Smooth muscle cell (in vitro differentiated cells): ENCODE measurements at regions not wholly inside any gene's neighbourhood (a gene's known extent, or its start where the extent isn't known, plus 50 kb on each side); places are given as distances from the start of the nearest gene placed in this dataset.
A peak's percentile ranks its signal among the peaks of the same experiment; 100 is the strongest.

ENCODE experiments used
- DNase-seq: peaks from one replicate; lab custom pipeline; 2025; ENCODE audit not compliant: unreplicated experiment; lab: John Stamatoyannopoulos, UW
- H2AFZ ChIP-seq: fragments of 200-600 bp; sonication (generic); 2 replicates; pipeline ENCODE4 v1.6.0; 2016; ENCODE audit warnings: antibody characterized with exemption, low read depth, mild to moderate bottlenecking
- H3F3A ChIP-seq: fragments of 200-600 bp; sonication (generic); 2 replicates; pipeline ENCODE4 v1.6.0; 2017; ENCODE audit warnings: antibody characterized with exemption, low read depth
- H3K27ac ChIP-seq: fragments of 200-600 bp; sonication (generic); 2 replicates; pipeline ENCODE4 v1.5.1; 2016; ENCODE audit warnings: low read depth, mild to moderate bottlenecking
- H3K27me3 ChIP-seq: fragments of 200-600 bp; sonication (generic); 2 replicates; pipeline ENCODE4 v1.6.1; 2016; ENCODE audit warnings: low read depth, mild to moderate bottlenecking
- H3K36me3 ChIP-seq: fragments of 200-600 bp; sonication (generic); 2 replicates; pipeline ENCODE4 v1.5.1; 2016; ENCODE audit warnings: low read depth
- H3K4me1 ChIP-seq: fragments of 200-600 bp; sonication (generic); 2 replicates; pipeline ENCODE4 v1.5.1; 2016; ENCODE audit warnings: low read depth
- H3K4me2 ChIP-seq: fragments of 200-600 bp; sonication (generic); 2 replicates; pipeline ENCODE4 v1.6.0; 2016; ENCODE audit warnings: mild to moderate bottlenecking
- H3K4me3 ChIP-seq: fragments of 200-600 bp; sonication (generic); 2 replicates; pipeline ENCODE4 v1.5.1; 2016; ENCODE audit warnings: mild to moderate bottlenecking
- H3K79me2 ChIP-seq: fragments of 200-600 bp; sonication (generic); 2 replicates; pipeline ENCODE4 v1.6.0; 2016; ENCODE audit warnings: low read depth, mild to moderate bottlenecking
- H3K9ac ChIP-seq: fragments of 200-600 bp; sonication (generic); 2 replicates; pipeline ENCODE4 v1.6.0; 2016; ENCODE audit warnings: low read depth
- H3K9me3 ChIP-seq: fragments of 200-600 bp; sonication (generic); replicated peaks from 2 replicates; pipeline ENCODE4 v1.5.1; 2016; ENCODE audit warnings: low read depth
- H4K20me1 ChIP-seq: fragments of 200-600 bp; sonication (generic); 2 replicates; pipeline ENCODE4 v1.6.0; 2016; ENCODE audit warnings: low read depth
- WGBS: methylation state at CpG from one replicate; pipeline ENCODE4 v1.1.7; 2016; ENCODE audit warnings: low lambda C conversion rate; 5-methylcytosine and 5-hydroxymethylcytosine counted together
- TF ChIP-seq, protein P1 (sequence below): fragments of 200-600 bp; sonication (generic); IDR thresholded peaks from 2 replicates; pipeline ENCODE4 v1.5.1; 2017; ENCODE audit warnings: borderline replicate concordance, mild to moderate bottlenecking, antibody characterized with exemption; ENCODE audit not compliant: insufficient read depth, poor library complexity, severe bottlenecking

DNA sequence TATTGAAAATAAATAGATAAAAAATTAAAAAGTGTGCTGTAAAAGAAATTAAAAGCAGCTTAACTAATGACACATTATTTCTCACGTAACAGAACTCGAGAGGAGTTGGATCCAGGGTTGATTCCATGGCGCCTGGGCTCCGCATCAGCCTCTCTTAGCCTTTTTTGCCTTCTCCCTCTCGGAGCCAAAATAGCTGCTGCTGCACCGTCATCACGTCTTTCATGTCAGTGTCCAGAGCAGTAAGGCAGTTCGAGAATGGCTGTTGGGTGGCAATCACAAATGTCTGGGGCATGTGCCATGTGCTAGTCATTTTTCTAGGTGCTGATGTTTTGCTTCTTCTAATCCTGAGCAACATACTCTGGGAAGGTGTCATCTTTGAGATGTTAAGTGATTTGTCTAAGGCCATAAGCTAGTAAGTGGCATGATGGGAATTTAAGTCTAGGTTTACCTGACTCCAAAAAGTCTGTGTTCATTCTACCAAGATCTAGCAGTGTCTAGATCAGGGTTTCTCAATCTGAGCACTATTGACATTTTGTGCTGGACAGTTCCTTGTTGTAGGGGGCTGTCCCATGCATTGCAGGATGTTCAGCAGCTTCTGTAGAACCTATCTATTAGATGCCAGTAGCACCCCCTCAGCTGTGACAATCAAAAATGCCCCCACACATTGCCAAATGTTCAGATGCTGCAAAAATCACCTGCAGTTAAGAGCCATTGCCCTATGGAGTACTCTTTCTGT lies 280.4 kb downstream of the HAPSTR1 start:
- Histone ChIP-seq H3K9ac (no peak overlapping the region), H4K20me1 (no peaks in the 10 kb centered on the region), H3K9me3 (no peaks in the 10 kb centered on the region), H3F3A (no peaks in the 10 kb centered on the region), H3K79me2 (no peaks in the 10 kb centered on the region), H3K4me2 (no peak overlapping the region), H3K27ac (no peak overlapping the region), H3K4me3 (no peak overlapping the region), H3K27me3 (no peaks in the 10 kb centered on the region), H2AFZ (no peak overlapping the region), H3K36me3 (no peaks in the 10 kb centered on the region), H3K4me1 (no peaks in the 10 kb centered on the region)
- no peak for DNase-seq
- WGBS = 94% methylated on average over 8 of the region's 8 CpGs
- TF ChIP-seq, protein P1, sequence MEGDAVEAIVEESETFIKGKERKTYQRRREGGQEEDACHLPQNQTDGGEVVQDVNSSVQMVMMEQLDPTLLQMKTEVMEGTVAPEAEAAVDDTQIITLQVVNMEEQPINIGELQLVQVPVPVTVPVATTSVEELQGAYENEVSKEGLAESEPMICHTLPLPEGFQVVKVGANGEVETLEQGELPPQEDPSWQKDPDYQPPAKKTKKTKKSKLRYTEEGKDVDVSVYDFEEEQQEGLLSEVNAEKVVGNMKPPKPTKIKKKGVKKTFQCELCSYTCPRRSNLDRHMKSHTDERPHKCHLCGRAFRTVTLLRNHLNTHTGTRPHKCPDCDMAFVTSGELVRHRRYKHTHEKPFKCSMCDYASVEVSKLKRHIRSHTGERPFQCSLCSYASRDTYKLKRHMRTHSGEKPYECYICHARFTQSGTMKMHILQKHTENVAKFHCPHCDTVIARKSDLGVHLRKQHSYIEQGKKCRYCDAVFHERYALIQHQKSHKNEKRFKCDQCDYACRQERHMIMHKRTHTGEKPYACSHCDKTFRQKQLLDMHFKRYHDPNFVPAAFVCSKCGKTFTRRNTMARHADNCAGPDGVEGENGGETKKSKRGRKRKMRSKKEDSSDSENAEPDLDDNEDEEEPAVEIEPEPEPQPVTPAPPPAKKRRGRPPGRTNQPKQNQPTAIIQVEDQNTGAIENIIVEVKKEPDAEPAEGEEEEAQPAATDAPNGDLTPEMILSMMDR = no peak

DNA sequence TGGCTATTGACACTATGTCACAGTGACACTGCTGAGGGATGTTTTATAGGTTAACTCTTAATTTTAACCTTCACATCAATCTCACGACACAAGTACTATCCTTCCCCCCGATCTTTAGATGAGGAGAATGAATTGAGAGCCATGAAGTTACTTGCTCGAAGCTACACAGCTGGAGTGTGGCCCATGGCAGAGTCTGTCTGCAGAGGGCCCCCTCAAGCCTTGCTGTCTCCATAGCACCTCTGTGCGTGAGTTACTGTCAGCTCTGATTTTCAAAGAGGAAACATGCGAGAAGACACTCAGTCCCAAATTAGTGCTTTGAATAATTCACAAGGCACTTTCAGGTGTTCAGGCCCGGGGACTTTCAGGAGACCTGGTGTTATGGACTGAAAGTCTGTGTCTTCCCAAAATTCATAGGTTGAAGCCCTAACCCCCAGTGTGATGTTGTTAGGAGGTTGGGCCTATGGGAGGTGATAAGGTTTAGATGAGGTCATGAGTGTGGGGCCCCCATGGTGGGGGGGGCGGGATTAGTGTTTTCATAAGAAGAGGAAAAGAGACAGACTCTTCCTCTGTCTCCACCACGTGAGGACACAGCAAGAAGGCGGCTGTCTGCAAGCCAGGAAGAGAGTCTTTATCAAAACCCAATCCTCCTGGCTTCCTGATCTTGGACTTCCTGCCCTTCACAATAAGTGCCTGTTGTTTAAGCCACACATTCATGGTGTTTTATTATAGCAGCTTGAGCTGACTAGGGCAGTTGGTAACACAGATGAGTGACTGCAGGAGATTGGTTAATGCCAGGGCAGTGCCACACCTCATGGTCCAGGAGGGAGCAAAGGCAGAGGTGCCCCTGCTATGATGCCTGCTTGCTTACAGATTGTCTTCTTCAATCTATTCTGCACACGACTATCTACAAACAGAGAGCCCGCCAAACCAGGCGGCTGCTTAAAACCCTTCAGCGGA lies 281.8 kb downstream of the HAPSTR1 start:
- no peaks in the 10 kb centered on the region for H3K79me2 ChIP-seq
- H4K20me1 ChIP-seq = no peaks in the 10 kb centered on the region
- no peak overlapping the region for H3K27ac ChIP-seq
- TF ChIP-seq, protein P1 = no peak
- H3F3A ChIP-seq = no peaks in the 10 kb centered on the region
- H3K9me3 ChIP-seq = no peaks in the 10 kb centered on the region
- H3K9ac ChIP-seq = no peak overlapping the region
- H3K27me3 ChIP-seq = no peaks in the 10 kb centered on the region
- H3K36me3 ChIP-seq = no peaks in the 10 kb centered on the region
- DNase-seq = no peak
- H3K4me1 ChIP-seq = no peaks in the 10 kb centered on the region
- 67% methylated on average over 13 of the region's 13 CpGs for WGBS
- H2AFZ ChIP-seq = no peak overlapping the region
- no peak overlapping the region for H3K4me3 ChIP-seq
- H3K4me2 ChIP-seq = no peak overlapping the region

DNA sequence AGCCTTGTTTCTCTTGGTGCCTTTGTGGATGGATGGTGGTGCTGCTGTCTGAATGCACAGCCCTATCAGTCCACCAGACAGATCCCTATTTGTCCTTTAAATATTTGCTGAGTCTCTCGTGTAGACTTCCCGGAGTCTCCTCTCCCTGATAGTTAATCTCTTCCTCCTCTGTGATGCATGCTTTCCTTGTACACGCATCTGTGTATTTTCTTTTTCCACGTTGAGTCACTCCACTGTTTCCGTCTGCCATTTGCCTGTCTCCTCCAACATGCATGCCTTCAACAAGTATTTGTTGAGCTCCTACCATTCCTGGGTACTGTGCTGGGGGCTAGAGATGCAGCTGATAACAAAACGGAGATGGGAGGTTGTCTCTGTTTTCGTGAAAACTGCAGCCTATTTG lies 282.6 kb downstream of the HAPSTR1 start:
- H3K9ac ChIP-seq = no peak overlapping the region
- H3K4me3 ChIP-seq = no peak overlapping the region
- no peaks in the 10 kb centered on the region for H4K20me1 ChIP-seq
- no peaks in the 10 kb centered on the region for H3F3A ChIP-seq
- H3K4me2 ChIP-seq = peak overlapping the region; percentile 8
- no peak overlapping the region for H3K27ac ChIP-seq
- TF ChIP-seq, protein P1 = no peak
- no peaks in the 10 kb centered on the region for H3K27me3 ChIP-seq
- no peaks in the 10 kb centered on the region for H3K9me3 ChIP-seq
- peak overlapping the region; percentile 16 for H2AFZ ChIP-seq
- no peaks in the 10 kb centered on the region for H3K79me2 ChIP-seq
- WGBS = 8% methylated on average over 7 of the region's 7 CpGs
- no peaks in the 10 kb centered on the region for H3K36me3 ChIP-seq
- no peaks in the 10 kb centered on the region for H3K4me1 ChIP-seq
- no peak for DNase-seq
